OCI-LY1 (cell line): ENCODE measurements at regions not wholly inside any gene's neighbourhood (a gene's known extent, or its start where the extent isn't known, plus 50 kb on each side); places are given as distances from the start of the nearest gene placed in this dataset.

Source experiments
- H2AFZ ChIP-seq: fragments of 200-600 bp; sonication (generic), shearing (Covaris generic); 2 replicates; pipeline ENCODE4 v1.6.0; 2014; ENCODE audit warnings: antibody characterized with exemption, mild to moderate bottlenecking, low read length
- H3F3A ChIP-seq: fragments of 200-600 bp; sonication (generic), shearing (Covaris generic); 2 replicates; pipeline ENCODE4 v1.6.0; 2014; ENCODE audit warnings: mild to moderate bottlenecking, antibody characterized with exemption, low read length, moderate library complexity; ENCODE audit not compliant: insufficient read depth
- H3K27ac ChIP-seq: fragments of 200-600 bp; sonication (generic); 2 replicates; pipeline ENCODE4 v1.5.1; 2014; ENCODE audit warnings: low read length, mixed run types, mild to moderate bottlenecking, low read depth; ENCODE audit not compliant: poor library complexity, severe bottlenecking
- H3K27me3 ChIP-seq: fragments of 200-600 bp; sonication (generic); 2 replicates; pipeline ENCODE4 v1.6.0; 2014; ENCODE audit warnings: antibody characterized with exemption, mild to moderate bottlenecking, low read length, moderate library complexity; ENCODE audit not compliant: insufficient read depth
- H3K36me3 ChIP-seq: fragments of 200-600 bp; sonication (generic); 2 replicates; pipeline ENCODE4 v1.6.1; 2014; ENCODE audit warnings: mild to moderate bottlenecking, antibody characterized with exemption, low read length, moderate library complexity, mixed read lengths; ENCODE audit not compliant: insufficient read depth
- H3K4me1 ChIP-seq: fragments of 200-600 bp; sonication (generic); 2 replicates; pipeline ENCODE4 v1.5.1; 2014; ENCODE audit warnings: mild to moderate bottlenecking, low read length, moderate library complexity; ENCODE audit not compliant: insufficient read depth, severe bottlenecking
- H3K4me2 ChIP-seq: fragments of 200-600 bp; sonication (generic), shearing (Covaris generic); 2 replicates; pipeline ENCODE4 v1.6.1; 2014; ENCODE audit warnings: low read length
- H3K4me3 ChIP-seq: fragments of 200-600 bp; sonication (generic); 2 replicates; pipeline ENCODE4 v1.5.1; 2014; ENCODE audit warnings: low read length, low read depth, mild to moderate bottlenecking, mixed read lengths; ENCODE audit not compliant: poor library complexity, severe bottlenecking
- H3K79me2 ChIP-seq: fragments of 200-600 bp; shearing (Covaris generic); 2 replicates; pipeline ENCODE4 v1.6.1; 2016; ENCODE audit warnings: mixed run types, low read length, mixed read lengths; ENCODE audit not compliant: insufficient read depth
- H3K9ac ChIP-seq: fragments of 200-600 bp; sonication (generic), shearing (Covaris generic); 2 replicates; pipeline ENCODE4 v1.6.1; 2014; ENCODE audit warnings: mild to moderate bottlenecking, low read length, mixed read lengths
- H3K9me2 ChIP-seq: fragments of 200-600 bp; sonication (generic), shearing (Covaris generic); 2 replicates; pipeline ENCODE4 v1.6.1; 2014; ENCODE audit warnings: low read depth, mild to moderate bottlenecking, low read length, mixed read lengths
- H3K9me3 ChIP-seq: fragments of 200-600 bp; shearing (Covaris generic); 2 replicates; pipeline ENCODE4 v1.6.1; 2014; ENCODE audit warnings: low read length, mixed read lengths
- H4K20me1 ChIP-seq: fragments of 200-600 bp; sonication (generic), shearing (Covaris generic); 2 replicates; pipeline ENCODE4 v1.6.0; 2016; ENCODE audit warnings: mild to moderate bottlenecking, low read length; ENCODE audit not compliant: insufficient read depth
- CTCF ChIP-seq: fragments of 200-600 bp; sonication (generic), shearing (Covaris generic); IDR thresholded peaks from 2 replicates; pipeline ENCODE4 v1.5.1; 2017; ENCODE audit warnings: mild to moderate bottlenecking, antibody characterized with exemption, low read length, moderate library complexity, mixed read lengths
- EZH2 ChIP-seq: fragments of 200-600 bp; sonication (generic), shearing (Covaris generic); IDR thresholded peaks from 2 replicates; pipeline ENCODE4 v1.8.0; 2017; ENCODE audit warnings: borderline replicate concordance, mixed run types, mild to moderate bottlenecking, antibody characterized with exemption, low read length, moderate library complexity, mixed read lengths

- H3F3A ChIP-seq, result no peaks in the 10 kb centered on the region
- H3K9me2 ChIP-seq, result no peaks in the 10 kb centered on the region
- H3K36me3 ChIP-seq, result no peaks in the 10 kb centered on the region
- H3K9me3 ChIP-seq, result no peaks in the 10 kb centered on the region
- H3K4me1 ChIP-seq, result no peaks in the 10 kb centered on the region
- no peaks in the 10 kb centered on the region for H3K79me2 ChIP-seq
- H4K20me1 ChIP-seq, result no peaks in the 10 kb centered on the region
- H2AFZ ChIP-seq, result no peak overlapping the region
- H3K4me2 ChIP-seq, result no peak overlapping the region
- no peaks in the 10 kb centered on the region for H3K27me3 ChIP-seq
- H3K27ac ChIP-seq, result no peak overlapping the region
- no peak overlapping the region for H3K4me3 ChIP-seq
- TF ChIP-seq EZH2, result no peak
- TF ChIP-seq CTCF, result no peak
- H3K9ac ChIP-seq, result no peak overlapping the region
Measured at GRCh38 chr16:6364846-6365245, 967.8 kb upstream of the RBFOX1 start.

- H3K4me3 ChIP-seq, result no peak overlapping the region
- H3K9me2 ChIP-seq, result no peaks in the 10 kb centered on the region
- H3K9ac ChIP-seq, result no peak overlapping the region
- no peaks in the 10 kb centered on the region for H4K20me1 ChIP-seq
- no peaks in the 10 kb centered on the region for H3K9me3 ChIP-seq
- no peaks in the 10 kb centered on the region for H3K4me1 ChIP-seq
- no peaks in the 10 kb centered on the region for H3K27me3 ChIP-seq
- TF ChIP-seq CTCF (no peak), EZH2 (no peak)
- no peaks in the 10 kb centered on the region for H3K79me2 ChIP-seq
- no peaks in the 10 kb centered on the region for H3F3A ChIP-seq
- no peak overlapping the region for H3K4me2 ChIP-seq
- H3K36me3 ChIP-seq, result no peaks in the 10 kb centered on the region
- no peak overlapping the region for H3K27ac ChIP-seq
- H2AFZ ChIP-seq, result no peak overlapping the region
Measured at GRCh38 chr16:6363896-6364607, 968.6 kb upstream of the RBFOX1 start.

GRCh38 chr16:6363396-6363795 is 969.2 kb upstream of the RBFOX1 start:
- Histone ChIP-seq H3K9me3 (no peaks in the 10 kb centered on the region), H3K36me3 (no peaks in the 10 kb centered on the region), H3K27ac (no peak overlapping the region), H3K4me1 (no peaks in the 10 kb centered on the region), H4K20me1 (no peaks in the 10 kb centered on the region), H3F3A (no peaks in the 10 kb centered on the region), H3K9me2 (no peaks in the 10 kb centered on the region), H2AFZ (no peak overlapping the region), H3K9ac (no peak overlapping the region), H3K79me2 (no peaks in the 10 kb centered on the region), H3K4me2 (no peak overlapping the region), H3K27me3 (no peaks in the 10 kb centered on the region), H3K4me3 (no peak overlapping the region)
- TF ChIP-seq CTCF (no peak), EZH2 (no peak)
